Stimulated activated CD4-positive, alpha-beta T cell treated with anti-CD3 and anti-CD28 coated beads, Interleukin-2, amount 100 ng/mL, for 24 hours (primary cell): ENCODE measurements at regions not wholly inside any gene's neighbourhood (a gene's known extent, or its start where the extent isn't known, plus 50 kb on each side); places are given as distances from the start of the nearest gene placed in this dataset.

Source experiments
- DNase-seq, 2 donors: peaks; one replicate each; pipeline ENCODE4 v3.0.0-alpha.2; 2020

GRCh38 chr3:102248981-102249705 is 185.7 kb upstream of the ZPLD1 start:
- no peak for DNase-seq

- DNase-seq = no peak
Observed at GRCh38 chr3:102255736-102256135, 179.1 kb upstream of the ZPLD1 start.

- DNase-seq = no peak
Observed at GRCh38 chr3:102258666-102259227, 176.1 kb upstream of the ZPLD1 start.

- DNase-seq = no peak
Observed at GRCh38 chr3:102259663-102260062, 175.2 kb upstream of the ZPLD1 start.

GRCh38 chr3:102265720-102266119 is 169.1 kb upstream of the ZPLD1 start:
- DNase-seq = no peak

GRCh38 chr3:102269406-102269805 is 165.4 kb upstream of the ZPLD1 start:
- DNase-seq = no peak

- no peak for DNase-seq
Observed at GRCh38 chr3:102290241-102290640, 144.6 kb upstream of the ZPLD1 start.

GRCh38 chr3:102295756-102296155 is 139.1 kb upstream of the ZPLD1 start:
- no peak for DNase-seq

- no peak for DNase-seq
Observed at GRCh38 chr3:102297072-102297658, 137.7 kb upstream of the ZPLD1 start.

- no peak for DNase-seq
Observed at GRCh38 chr3:102299125-102299877, 135.5 kb upstream of the ZPLD1 start.

- no peak for DNase-seq
Observed at GRCh38 chr3:102301155-102301880, 133.5 kb upstream of the ZPLD1 start.

- DNase-seq = no peak
Observed at GRCh38 chr3:102302020-102302419, 132.8 kb upstream of the ZPLD1 start.

- DNase-seq = no peak
Observed at GRCh38 chr3:102304550-102304949, 130.3 kb upstream of the ZPLD1 start.

GRCh38 chr3:102307442-102307841 is 127.4 kb upstream of the ZPLD1 start:
- DNase-seq = no peak

GRCh38 chr3:102329066-102329465 is 105.7 kb upstream of the ZPLD1 start:
- DNase-seq = no peak

GRCh38 chr3:102329561-102329960 is 105.3 kb upstream of the ZPLD1 start:
- DNase-seq = no peak

- no peak for DNase-seq
Observed at GRCh38 chr3:102332205-102332604, 102.6 kb upstream of the ZPLD1 start.

- DNase-seq = no peak
Observed at GRCh38 chr3:102332934-102333333, 101.9 kb upstream of the ZPLD1 start.

- DNase-seq = no peak
Observed at GRCh38 chr3:102336130-102336529, 98.7 kb upstream of the ZPLD1 start.

- DNase-seq = no peak
Observed at GRCh38 chr3:102339671-102340070, 95.1 kb upstream of the ZPLD1 start.

GRCh38 chr3:102346897-102347296 is 87.9 kb upstream of the ZPLD1 start:
- DNase-seq = no peak

GRCh38 chr3:102348904-102349303 is 85.9 kb upstream of the ZPLD1 start:
- DNase-seq = no peak

- DNase-seq = no peak
Observed at GRCh38 chr3:102353148-102353547, 81.7 kb upstream of the ZPLD1 start.
